ENCODE measurements at regions not wholly inside any gene's neighbourhood (a gene's known extent, or its start where the extent isn't known, plus 50 kb on each side); places are given as distances from the start of the nearest gene placed in this dataset.
A peak's percentile ranks its signal among the peaks of the same experiment; 100 is the strongest.

DNA sequence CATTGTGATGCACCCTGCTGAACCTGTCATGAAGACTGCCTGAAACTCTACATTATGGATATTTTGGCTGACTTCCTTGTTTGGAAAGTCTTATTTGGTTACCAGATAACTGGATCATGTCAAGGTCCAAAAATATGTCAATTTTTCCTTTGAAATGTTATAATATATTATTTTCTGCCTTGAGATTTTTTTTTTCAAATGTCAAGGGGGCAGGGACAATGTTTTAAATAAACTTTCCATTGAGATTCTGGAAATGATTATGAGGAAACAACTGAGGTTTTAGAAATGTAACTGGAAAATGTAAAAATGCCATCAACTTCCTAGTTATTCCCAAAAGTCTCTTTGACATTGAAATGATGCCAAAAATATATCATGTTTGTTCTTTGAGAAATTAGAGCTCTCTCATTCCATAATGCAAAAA lies 117.0 kb downstream of the RFC3 start:
- H3K27ac Mint-ChIP-seq: no peak overlapping the region
- H3K4me3 Mint-ChIP-seq: no peak overlapping the region
- H3K9me3 Mint-ChIP-seq: no peaks in the 10 kb centered on the region
- TF ChIP-seq, protein P1, sequence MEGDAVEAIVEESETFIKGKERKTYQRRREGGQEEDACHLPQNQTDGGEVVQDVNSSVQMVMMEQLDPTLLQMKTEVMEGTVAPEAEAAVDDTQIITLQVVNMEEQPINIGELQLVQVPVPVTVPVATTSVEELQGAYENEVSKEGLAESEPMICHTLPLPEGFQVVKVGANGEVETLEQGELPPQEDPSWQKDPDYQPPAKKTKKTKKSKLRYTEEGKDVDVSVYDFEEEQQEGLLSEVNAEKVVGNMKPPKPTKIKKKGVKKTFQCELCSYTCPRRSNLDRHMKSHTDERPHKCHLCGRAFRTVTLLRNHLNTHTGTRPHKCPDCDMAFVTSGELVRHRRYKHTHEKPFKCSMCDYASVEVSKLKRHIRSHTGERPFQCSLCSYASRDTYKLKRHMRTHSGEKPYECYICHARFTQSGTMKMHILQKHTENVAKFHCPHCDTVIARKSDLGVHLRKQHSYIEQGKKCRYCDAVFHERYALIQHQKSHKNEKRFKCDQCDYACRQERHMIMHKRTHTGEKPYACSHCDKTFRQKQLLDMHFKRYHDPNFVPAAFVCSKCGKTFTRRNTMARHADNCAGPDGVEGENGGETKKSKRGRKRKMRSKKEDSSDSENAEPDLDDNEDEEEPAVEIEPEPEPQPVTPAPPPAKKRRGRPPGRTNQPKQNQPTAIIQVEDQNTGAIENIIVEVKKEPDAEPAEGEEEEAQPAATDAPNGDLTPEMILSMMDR (conservative IDR thresholded peaks at IDR 0.05): no peak
- no peaks in the 10 kb centered on the region for H3K27me3 Mint-ChIP-seq
- peaks cover 30% of the 10 kb centered on the region for H3K4me1 Mint-ChIP-seq (ENCODE audit: unreplicated experiment)
- no peaks in the 10 kb centered on the region for H3K36me3 Mint-ChIP-seq
- no peak for DNase-seq (ENCODE audit: extremely low spot score, unreplicated experiment)

DNA sequence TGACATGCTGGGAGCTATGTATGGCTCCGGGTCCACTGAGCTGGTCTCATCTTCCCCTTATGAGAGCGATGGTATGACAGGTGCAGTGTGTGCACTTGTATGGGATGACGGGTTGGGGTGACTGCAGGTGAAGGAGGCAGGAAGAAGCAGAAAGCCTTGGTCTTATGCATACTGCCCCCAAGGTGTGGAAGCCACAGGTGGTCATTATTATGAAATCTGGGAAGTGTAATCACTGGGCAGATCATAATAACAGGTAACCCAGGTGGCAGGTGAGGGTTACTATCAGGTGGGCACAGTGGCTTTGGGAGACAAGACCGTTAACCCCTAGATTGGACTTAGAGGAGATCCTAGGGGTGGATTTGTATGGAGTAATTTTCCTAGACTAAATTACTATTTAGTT lies 118.0 kb downstream of the RFC3 start:
- Mint-ChIP-seq H3K27me3 (no peaks in the 10 kb centered on the region), H3K4me1 (ENCODE audit: unreplicated experiment) (peaks cover 30% of the 10 kb centered on the region), H3K9me3 (no peaks in the 10 kb centered on the region), H3K27ac (no peak overlapping the region), H3K36me3 (no peaks in the 10 kb centered on the region), H3K4me3 (no peak overlapping the region)
- TF ChIP-seq, protein P1 (conservative IDR thresholded peaks at IDR 0.05): no peak
- DNase-seq (ENCODE audit: extremely low spot score, unreplicated experiment): no peak

DNA sequence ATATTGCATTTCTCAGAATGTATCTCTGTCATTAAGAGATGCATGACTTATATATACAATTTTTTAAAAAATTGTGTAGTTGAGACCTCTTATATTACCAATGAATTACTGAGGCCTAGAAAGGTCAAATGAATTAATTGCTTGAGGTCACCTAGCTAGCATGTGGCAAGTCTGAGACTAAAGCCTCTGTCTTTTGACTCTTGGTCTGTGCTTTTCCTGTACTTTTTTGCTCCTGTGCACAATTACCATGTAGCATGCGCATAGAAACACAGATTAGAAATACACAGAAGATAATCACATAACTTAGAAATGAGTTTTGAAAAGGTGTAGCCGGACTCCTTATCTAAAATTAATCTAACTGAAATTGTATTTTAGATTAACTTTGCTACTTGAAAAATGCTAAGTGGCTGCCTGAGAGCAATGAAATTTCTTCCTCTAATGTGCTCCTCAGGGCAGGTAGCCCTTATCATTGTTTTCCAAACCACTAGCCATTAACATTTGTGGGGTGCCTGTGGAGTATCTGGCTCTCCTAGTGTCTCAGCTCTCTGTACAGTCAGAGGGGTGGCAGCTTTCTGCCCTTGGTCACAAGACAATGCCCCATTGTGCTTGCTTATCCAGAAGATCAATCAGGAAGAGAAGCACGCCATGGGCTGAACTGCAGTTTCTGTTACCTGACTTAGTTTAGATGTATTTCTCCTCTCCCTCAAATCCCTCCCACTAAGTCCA lies 119.6 kb downstream of the RFC3 start:
- TF ChIP-seq, protein P1 (conservative IDR thresholded peaks at IDR 0.05): no peak
- Mint-ChIP-seq H3K36me3 (no peaks in the 10 kb centered on the region), H3K9me3 (no peaks in the 10 kb centered on the region), H3K27ac (no peak overlapping the region), H3K4me3 (no peak overlapping the region), H3K4me1 (ENCODE audit: unreplicated experiment) (peaks cover 24% of the 10 kb centered on the region), H3K27me3 (no peaks in the 10 kb centered on the region)
- no peak for DNase-seq (ENCODE audit: extremely low spot score, unreplicated experiment)

DNA sequence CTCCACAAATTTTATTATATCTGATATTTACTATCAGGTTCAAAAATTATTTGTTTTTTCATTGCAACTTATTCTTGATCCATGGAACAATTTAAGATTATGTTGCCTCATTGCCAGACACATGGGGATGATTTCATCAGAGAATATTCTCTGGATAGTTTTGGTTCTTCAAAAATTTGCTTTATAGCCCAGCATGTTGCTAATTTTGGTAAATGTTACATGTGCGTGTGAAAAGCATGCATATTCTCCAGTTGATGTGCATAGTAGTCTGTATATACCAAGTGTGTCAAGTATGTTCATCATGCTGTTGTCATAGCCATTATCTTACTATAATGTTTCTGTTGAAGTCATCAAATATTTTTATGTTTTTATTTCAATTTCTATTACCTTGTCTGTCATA lies 122.3 kb downstream of the RFC3 start:
- Mint-ChIP-seq H3K27me3 (no peaks in the 10 kb centered on the region), H3K27ac (peak overlapping the region; percentile 64), H3K9me3 (no peaks in the 10 kb centered on the region), H3K4me3 (no peak overlapping the region), H3K4me1 (ENCODE audit: unreplicated experiment) (peaks cover 12% of the 10 kb centered on the region), H3K36me3 (peaks cover 3% of the 10 kb centered on the region)
- TF ChIP-seq, protein P1 (conservative IDR thresholded peaks at IDR 0.05): no peak
- no peak for DNase-seq (ENCODE audit: extremely low spot score, unreplicated experiment)

DNA sequence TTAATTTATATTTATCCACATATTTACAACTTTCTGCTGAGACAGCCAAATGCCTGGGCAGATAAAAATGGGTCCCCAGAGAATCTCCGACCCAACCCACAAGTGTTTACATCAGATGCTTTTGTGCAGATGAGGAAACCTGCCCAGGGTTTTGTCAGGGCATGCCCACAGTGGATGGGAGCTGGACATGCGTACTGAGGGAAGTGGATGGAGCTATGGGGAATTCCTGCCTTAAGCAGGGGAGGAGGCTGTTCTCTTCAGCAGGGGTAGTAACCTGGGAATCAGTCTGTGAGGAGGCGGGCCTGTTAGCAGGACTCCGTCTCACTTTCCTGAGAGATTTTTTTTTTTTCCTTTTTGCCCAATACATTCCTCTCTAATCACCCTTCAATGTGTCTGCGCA lies 122.9 kb downstream of the RFC3 start:
- H3K9me3 Mint-ChIP-seq: no peaks in the 10 kb centered on the region
- H3K27ac Mint-ChIP-seq: peak overlapping the region; percentile 64
- H3K27me3 Mint-ChIP-seq: no peaks in the 10 kb centered on the region
- TF ChIP-seq, protein P1 (conservative IDR thresholded peaks at IDR 0.05): no peak
- H3K36me3 Mint-ChIP-seq: peaks cover 3% of the 10 kb centered on the region
- H3K4me1 Mint-ChIP-seq (ENCODE audit: unreplicated experiment): peaks cover 13% of the 10 kb centered on the region
- H3K4me3 Mint-ChIP-seq: no peak overlapping the region
- no peak for DNase-seq (ENCODE audit: extremely low spot score, unreplicated experiment)
